Endothelial cell of umbilical vein (primary cell): ENCODE measurements at regions not wholly inside any gene's neighbourhood (a gene's known extent, or its start where the extent isn't known, plus 50 kb on each side); places are given as distances from the start of the nearest gene placed in this dataset.

ENCODE experiments used
- BruUV-seq: library from RNA; stranded (reverse); fragments of 400-500 nt; replicated peaks from 2 replicates; lab custom pipeline; 2021; lab: Mats Ljungman, UMichigan
- CTCF ChIA-PET: fragments of 300-600, 350-600 bp; sonication (Branson Sonifier 250); formaldehyde crosslinking; loops from one replicate; lab custom pipeline; 2021; ENCODE audit warnings: antibody characterized with exemption, inconsistent platforms; lab: Charles Lee
- POLR2A ChIA-PET: fragments of 300-600, 350-600 bp; sonication (Branson Sonifier 250); formaldehyde crosslinking; loops from one replicate; lab custom pipeline; 2021; ENCODE audit warnings: antibody characterized with exemption, inconsistent platforms; lab: Charles Lee
- DNase-seq: peaks from one replicate; pipeline ENCODE4 v3.0.0-alpha.2; 2011; ENCODE audit warnings: low read depth, low spot score
- FAIRE-seq: peaks from 2 replicates; lab custom pipeline; 2011; peaks lifted over from hg19 to GRCh38; lab: Jason Lieb, UNC
- H2AFZ ChIP-seq: 2 replicates; pipeline ENCODE4 v1.6.0; 2012; ENCODE audit warnings: low read depth, low read length, control low read depth, inconsistent platforms
- H3K27ac ChIP-seq: 2 replicates; pipeline ENCODE4 v1.5.1; 2011; ENCODE audit warnings: low read depth, mild to moderate bottlenecking, control low read depth, low read length, moderate library complexity; ENCODE audit not compliant: insufficient read depth
- H3K27me3 ChIP-seq, 2 experiments: 2 replicates each; pipeline versions ENCODE4 v1.6.0 to v1.6.1; 2011; ENCODE audit warnings: low read length in 2 of 2, mixed read lengths in 1 of 2; ENCODE audit not compliant: control insufficient read depth in 2 of 2, insufficient read depth in 2 of 2
- H3K36me3 ChIP-seq, 2 experiments: 2 replicates in 1 of 2; 3 replicates in 1 of 2; pipeline ENCODE4 v1.5.1; 2011; ENCODE audit warnings: low read length in 2 of 2, mild to moderate bottlenecking in 1 of 2, moderate library complexity in 1 of 2; ENCODE audit not compliant: control insufficient read depth in 2 of 2, insufficient read depth in 2 of 2; ENCODE audit errors: extremely low read depth in 1 of 2
- H3K4me1 ChIP-seq: 3 replicates; pipeline ENCODE4 v1.5.1; 2011; ENCODE audit warnings: mild to moderate bottlenecking, low read length; ENCODE audit not compliant: control insufficient read depth, insufficient read depth; ENCODE audit errors: extremely low read depth
- H3K4me2 ChIP-seq: 2 replicates; pipeline ENCODE4 v1.6.1; 2011; ENCODE audit warnings: low read length, control low read depth, mixed read lengths; ENCODE audit not compliant: insufficient read depth
- H3K4me3 ChIP-seq, 3 experiments: fragments of 200-600 bp in 1 of 3; sonication (generic), shearing (Covaris generic) in 1 of 3; replicated peaks in 1 of 3; 2 replicates each; pipeline ENCODE4 v1.5.1; 2011 to 2016; ENCODE audit warnings: control low read depth in 3 of 3, low read length in 3 of 3, mild to moderate bottlenecking in 2 of 3, inconsistent platforms in 1 of 3, low read depth in 1 of 3, moderate library complexity in 1 of 3; ENCODE audit not compliant: insufficient read depth in 1 of 3
- H3K79me2 ChIP-seq: 2 replicates; pipeline ENCODE4 v1.6.0; 2012; ENCODE audit warnings: low read length, inconsistent platforms; ENCODE audit not compliant: control insufficient read depth, insufficient read depth
- H3K9ac ChIP-seq: replicated peaks from 2 replicates; pipeline ENCODE3; 2011; ENCODE audit warnings: low read length, control low read depth; ENCODE audit not compliant: insufficient read depth; ENCODE audit errors: extremely low read depth
- H3K9me1 ChIP-seq: replicated peaks from 3 replicates; pipeline ENCODE4 v1.6.0; 2011; ENCODE audit warnings: mild to moderate bottlenecking, low read length; ENCODE audit not compliant: control insufficient read depth, insufficient read depth; ENCODE audit errors: extremely low read depth
- H3K9me3 ChIP-seq: replicated peaks from 2 replicates; pipeline ENCODE4 v1.5.1; 2012; ENCODE audit warnings: low read length, inconsistent platforms; ENCODE audit not compliant: control insufficient read depth, insufficient read depth
- H4K20me1 ChIP-seq: replicated peaks from 2 replicates; pipeline ENCODE3; 2011; ENCODE audit warnings: mild to moderate bottlenecking, low read length; ENCODE audit not compliant: control insufficient read depth, insufficient read depth; ENCODE audit errors: extremely low read depth
- EZH2 ChIP-seq: IDR thresholded peaks from 2 replicates; pipeline ENCODE4 v1.6.1; 2012; ENCODE audit warnings: borderline replicate concordance, low read depth, mild to moderate bottlenecking, moderate library complexity, low read length, inconsistent platforms; ENCODE audit not compliant: severe bottlenecking
- FOS ChIP-seq: IDR thresholded peaks from 2 replicates; pipeline ENCODE4 v1.6.1; 2011; ENCODE audit warnings: mild to moderate bottlenecking, low read length, moderate library complexity, borderline replicate concordance; ENCODE audit not compliant: insufficient read depth
- GATA2 ChIP-seq: IDR thresholded peaks from 2 replicates; pipeline ENCODE4 v1.7.0; 2011; ENCODE audit warnings: low read depth, mild to moderate bottlenecking, moderate library complexity, mixed read lengths, low read length; ENCODE audit not compliant: insufficient read length, insufficient read depth
- JUN ChIP-seq: IDR thresholded peaks from 2 replicates; pipeline ENCODE4 v1.6.1; 2011; ENCODE audit warnings: borderline replicate concordance, low read depth; ENCODE audit not compliant: insufficient read length, insufficient read depth
- MYC ChIP-seq: IDR thresholded peaks from one replicate; pipeline ENCODE4 v1.6.1; 2011; ENCODE audit warnings: mild to moderate bottlenecking, low read depth, low read length
- POLR2A ChIP-seq: IDR thresholded peaks from 2 replicates; pipeline ENCODE4 v1.6.1; 2012; ENCODE audit warnings: low read depth, mild to moderate bottlenecking, control low read depth, low read length
- POLR2AphosphoS5 ChIP-seq: IDR thresholded peaks from 2 replicates; pipeline ENCODE4 v1.6.1; 2012; ENCODE audit warnings: low read depth, mild to moderate bottlenecking, control low read depth, low read length, moderate library complexity; ENCODE audit not compliant: insufficient read depth
- dilution Hi-C: fragments of 300-500 bp; cut with MboI; formaldehyde crosslinking; loops from one replicate; pipeline ENCODE4 v1.15.0; 2019; ENCODE audit warnings: low sequenced_read_pairs; ENCODE audit not compliant: extremely low pct_ligation_motif_present
- intact Hi-C: fragments of 100-400 bp; cut with micrococcal nuclease; formaldehyde crosslinking; loops from one replicate; pipeline ENCODE4 v1.10.0; 2022
- TF ChIP-seq, protein P1 (sequence below): IDR thresholded peaks from 2 replicates; pipeline ENCODE4 v1.6.1; 2011; ENCODE audit not compliant: insufficient read depth, insufficient read length
- TF ChIP-seq, protein P2 (sequence below), 2 donors: IDR thresholded peaks; 1 replicate in 1 of 2; 2 replicates in 1 of 2; pipeline ENCODE4 v1.5.1; 2011; ENCODE audit warnings: low read length in 2 of 2, mild to moderate bottlenecking in 2 of 2, moderate library complexity in 2 of 2, control low read depth in 1 of 2, inconsistent platforms in 1 of 2, low read depth in 1 of 2; ENCODE audit not compliant: insufficient read depth in 1 of 2; ENCODE audit errors: extremely low read depth in 1 of 2

DNA sequence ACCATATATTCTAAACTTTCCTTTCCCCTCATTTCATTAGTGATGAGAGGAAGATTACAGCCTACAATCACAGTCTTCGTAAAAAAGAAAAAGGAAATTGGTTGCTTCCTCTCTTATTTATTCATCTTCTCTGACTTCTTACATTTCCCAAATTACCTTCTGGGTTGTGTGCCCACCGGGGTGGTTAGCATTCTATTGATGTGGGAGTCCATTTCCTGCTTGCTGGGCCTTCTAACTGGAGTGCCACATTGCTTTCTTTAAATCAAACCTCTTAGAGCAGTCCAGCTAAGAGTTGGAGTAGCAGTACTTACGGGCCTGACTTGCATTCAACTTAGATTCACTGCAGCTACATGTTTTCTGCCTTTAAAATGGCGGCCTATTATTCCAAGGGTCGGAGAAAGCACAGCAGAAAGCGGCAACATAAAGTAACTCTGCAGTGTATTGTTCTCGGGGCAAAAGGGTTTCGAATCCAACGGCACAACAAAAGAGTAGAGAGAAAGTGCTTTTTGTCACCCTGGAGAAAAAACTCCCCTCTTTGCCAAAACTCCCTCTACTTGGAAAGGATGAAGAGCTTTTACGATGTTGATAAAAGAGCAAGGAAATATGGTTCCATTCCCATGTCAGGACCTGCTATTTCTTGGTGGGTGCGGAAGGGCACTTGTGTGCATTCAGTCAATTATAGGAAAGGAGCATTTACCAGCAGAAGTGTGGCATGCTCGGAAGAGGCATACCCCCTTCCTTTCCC is 110.6 kb upstream of the DLX2 start:
- Histone ChIP-seq H3K27me3 (no peaks in the 10 kb centered on the region), H3K4me3 (no peak overlapping the region), H3K79me2 (no peaks in the 10 kb centered on the region), H3K9ac (no peak overlapping the region), H3K36me3 (no peaks in the 10 kb centered on the region), H3K4me2 (no peak overlapping the region), H3K9me3 (no peaks in the 10 kb centered on the region), H3K4me1 (peaks cover 15% of the 10 kb centered on the region), H2AFZ (no peak overlapping the region), H3K27ac (no peak overlapping the region), H3K9me1 (no peaks in the 10 kb centered on the region), H4K20me1 (no peaks in the 10 kb centered on the region)
- no peak for TF ChIP-seq MYC
- TF ChIP-seq FOS, result no peak
- no peak for TF ChIP-seq POLR2A
- TF ChIP-seq JUN, result no peak
- TF ChIP-seq, protein P1, sequence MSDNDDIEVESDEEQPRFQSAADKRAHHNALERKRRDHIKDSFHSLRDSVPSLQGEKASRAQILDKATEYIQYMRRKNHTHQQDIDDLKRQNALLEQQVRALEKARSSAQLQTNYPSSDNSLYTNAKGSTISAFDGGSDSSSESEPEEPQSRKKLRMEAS, result no peak
- TF ChIP-seq EZH2, result no peak
- TF ChIP-seq POLR2AphosphoS5, result no peak
- no peak for TF ChIP-seq GATA2
- TF ChIP-seq, protein P2, sequence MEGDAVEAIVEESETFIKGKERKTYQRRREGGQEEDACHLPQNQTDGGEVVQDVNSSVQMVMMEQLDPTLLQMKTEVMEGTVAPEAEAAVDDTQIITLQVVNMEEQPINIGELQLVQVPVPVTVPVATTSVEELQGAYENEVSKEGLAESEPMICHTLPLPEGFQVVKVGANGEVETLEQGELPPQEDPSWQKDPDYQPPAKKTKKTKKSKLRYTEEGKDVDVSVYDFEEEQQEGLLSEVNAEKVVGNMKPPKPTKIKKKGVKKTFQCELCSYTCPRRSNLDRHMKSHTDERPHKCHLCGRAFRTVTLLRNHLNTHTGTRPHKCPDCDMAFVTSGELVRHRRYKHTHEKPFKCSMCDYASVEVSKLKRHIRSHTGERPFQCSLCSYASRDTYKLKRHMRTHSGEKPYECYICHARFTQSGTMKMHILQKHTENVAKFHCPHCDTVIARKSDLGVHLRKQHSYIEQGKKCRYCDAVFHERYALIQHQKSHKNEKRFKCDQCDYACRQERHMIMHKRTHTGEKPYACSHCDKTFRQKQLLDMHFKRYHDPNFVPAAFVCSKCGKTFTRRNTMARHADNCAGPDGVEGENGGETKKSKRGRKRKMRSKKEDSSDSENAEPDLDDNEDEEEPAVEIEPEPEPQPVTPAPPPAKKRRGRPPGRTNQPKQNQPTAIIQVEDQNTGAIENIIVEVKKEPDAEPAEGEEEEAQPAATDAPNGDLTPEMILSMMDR (IDR thresholded peaks at IDR 0.05; ENCODE audit: extremely low read depth in 1 of 2, insufficient read depth in 1 of 2, low read depth in 1 of 2, low read length in 2 of 2), result no peak
- intact Hi-C loops (no loop called here), dilution Hi-C loops (no loop called here)
- BruUV-seq, result no TSS peak
- no peak for FAIRE-seq
- CTCF ChIA-PET, result no interaction called here
- no peak for DNase-seq
- POLR2A ChIA-PET, result no interaction called here
